CD4-positive, alpha-beta T cell treated with Interleukin-10 for 1 hour (primary cell): ENCODE measurements at regions not wholly inside any gene's neighbourhood (a gene's known extent, or its start where the extent isn't known, plus 50 kb on each side); places are given as distances from the start of the nearest gene placed in this dataset.
"Not testable (repeated sequence)": the region's sequence is repeated elsewhere in the genome, so short reads cannot be mapped to it uniquely, and the experiment has no call there.

Experiments
- DNase-seq: peaks from one replicate; pipeline ENCODE4 v3.0.0-alpha.2; 2020

- DNase-seq = peak; percentile 8
These were observed 152.7 kb upstream of the NRP1 start for GRCh38 chr10:33487014-33487776.

GRCh38 chr10:33485276-33485675 lies 150.8 kb upstream of the NRP1 start:
- DNase-seq = no peak

DNA sequence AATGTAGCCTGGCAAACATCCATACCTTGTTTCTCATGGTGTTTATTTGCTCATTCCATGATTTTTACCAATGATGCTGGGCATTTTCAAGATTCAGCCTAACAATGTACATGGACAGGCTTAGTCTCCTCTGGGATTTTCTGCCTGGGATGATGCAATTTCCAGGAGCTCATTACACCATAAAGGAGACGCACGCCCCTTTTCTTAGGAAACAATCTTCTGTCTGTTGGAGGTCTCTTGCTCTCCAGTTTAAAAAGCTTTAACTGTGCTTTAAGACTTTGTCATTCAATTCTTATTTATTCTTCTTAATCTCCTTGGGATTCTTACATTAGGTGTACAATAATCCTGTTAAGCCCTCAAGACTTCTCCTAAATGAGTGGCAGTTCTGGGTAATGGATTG lies 150.3 kb upstream of the NRP1 start:
- no peak for DNase-seq

DNA sequence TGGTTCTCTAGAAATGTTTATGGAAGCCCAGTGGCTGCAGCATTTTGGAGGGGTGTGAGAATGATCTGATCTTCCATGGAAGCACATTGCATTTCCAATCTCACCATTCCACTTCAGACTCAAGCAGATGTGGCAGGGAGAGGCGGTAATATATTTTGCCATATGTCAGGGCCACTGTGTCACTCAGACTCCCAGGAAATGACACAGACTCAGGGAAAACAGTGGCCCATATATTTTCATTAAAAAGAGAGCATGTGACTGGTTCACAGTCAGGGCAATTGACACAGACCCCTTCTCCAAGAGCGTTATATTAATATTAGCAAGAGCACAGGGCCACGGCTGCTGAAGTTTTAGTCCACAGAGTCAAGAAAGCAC lies 149.3 kb upstream of the NRP1 start:
- DNase-seq = no peak

DNA sequence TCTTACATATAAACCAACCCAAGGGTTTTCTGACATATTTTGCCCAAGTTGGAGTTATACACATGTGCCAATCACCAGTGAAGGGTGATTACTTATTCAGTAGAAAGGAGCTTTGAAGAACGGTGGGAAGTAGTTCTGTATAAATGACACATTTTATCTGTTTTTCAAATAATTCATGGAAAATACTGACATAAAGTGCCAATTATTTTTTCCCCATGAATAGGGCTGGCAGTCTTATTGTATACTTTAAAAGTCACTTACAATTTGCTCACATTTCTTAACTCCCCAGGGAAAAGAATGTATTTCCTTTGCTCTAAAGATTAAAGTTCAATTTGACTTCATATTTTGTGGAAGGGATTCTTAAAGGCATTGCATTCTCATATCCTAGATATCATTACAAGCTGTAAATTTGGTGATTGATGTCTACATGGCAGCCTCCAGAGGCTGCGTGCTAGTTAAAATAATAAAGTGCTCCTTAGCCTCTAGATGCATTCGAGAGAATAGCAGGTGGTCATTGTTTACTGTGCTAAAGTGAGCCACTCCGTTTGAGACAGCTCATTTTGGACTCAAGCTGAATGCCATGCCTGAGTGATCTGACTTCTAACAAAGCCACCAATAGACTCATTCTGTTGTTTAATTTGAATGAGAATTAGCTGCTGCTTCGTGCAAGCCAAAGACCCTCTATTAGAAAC lies 148.8 kb upstream of the NRP1 start:
- DNase-seq = no peak

DNA sequence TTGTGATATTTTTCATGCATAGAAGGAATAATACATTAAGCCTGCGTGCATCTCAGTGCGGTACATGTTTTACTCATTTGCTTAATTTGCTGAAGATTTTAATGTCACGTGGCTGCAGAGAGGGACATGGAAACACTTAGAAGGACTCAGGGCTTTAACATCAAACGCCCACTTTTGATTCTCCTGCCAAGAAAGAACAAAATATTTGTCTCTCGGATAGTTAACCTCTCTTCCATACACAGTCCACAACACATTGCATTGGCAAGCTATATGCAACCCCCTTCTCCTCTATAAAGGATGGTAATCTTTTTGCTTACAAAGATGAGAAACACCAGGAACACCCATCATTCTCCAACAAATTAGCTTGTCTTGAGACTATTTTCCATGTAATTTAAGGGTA lies 148.0 kb upstream of the NRP1 start:
- no peak for DNase-seq

DNA sequence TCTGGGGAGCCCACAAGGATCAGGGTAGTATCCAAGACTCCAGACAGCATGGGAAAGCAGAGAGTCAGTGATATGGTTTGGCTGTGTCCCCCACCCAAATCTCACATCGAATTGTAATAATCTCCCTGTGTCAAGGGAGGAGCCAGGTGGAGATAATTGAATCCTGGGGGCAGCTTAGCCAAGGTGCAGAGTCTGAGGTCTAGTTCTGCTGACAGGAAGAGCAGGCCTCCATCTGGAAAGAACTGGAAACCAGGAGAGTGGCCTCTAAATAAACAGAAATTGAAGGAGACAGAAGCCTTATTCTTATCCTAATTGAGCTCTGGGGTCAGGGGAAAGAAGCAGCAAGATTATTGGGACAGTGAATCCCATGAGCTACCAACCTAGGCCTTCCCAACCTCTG lies 146.7 kb upstream of the NRP1 start:
- DNase-seq = no peak

DNA sequence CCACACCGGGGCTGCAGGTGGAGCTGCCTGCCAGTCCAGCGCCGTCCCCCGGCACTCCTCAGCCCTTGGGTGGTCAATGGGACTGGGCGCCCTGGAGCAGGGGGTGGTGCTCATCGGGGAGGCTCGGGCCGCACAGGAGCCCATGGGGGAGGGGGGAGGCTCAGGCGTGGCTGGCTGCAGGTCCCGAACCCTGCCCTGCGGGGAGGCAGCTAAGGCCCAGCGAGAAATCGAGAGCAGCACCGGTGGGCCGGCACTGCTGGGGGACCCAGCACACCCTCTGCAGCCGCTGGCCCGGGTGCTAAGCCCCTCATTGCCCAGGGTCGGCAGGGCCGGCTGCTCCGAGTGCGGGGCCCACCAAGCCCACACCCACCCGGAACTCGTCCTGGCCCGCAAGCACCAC lies 145.9 kb upstream of the NRP1 start:
- DNase-seq = not testable (repeated sequence)

- no peak for DNase-seq
These were observed 144.2 kb upstream of the NRP1 start for GRCh38 chr10:33478675-33479125.

DNA sequence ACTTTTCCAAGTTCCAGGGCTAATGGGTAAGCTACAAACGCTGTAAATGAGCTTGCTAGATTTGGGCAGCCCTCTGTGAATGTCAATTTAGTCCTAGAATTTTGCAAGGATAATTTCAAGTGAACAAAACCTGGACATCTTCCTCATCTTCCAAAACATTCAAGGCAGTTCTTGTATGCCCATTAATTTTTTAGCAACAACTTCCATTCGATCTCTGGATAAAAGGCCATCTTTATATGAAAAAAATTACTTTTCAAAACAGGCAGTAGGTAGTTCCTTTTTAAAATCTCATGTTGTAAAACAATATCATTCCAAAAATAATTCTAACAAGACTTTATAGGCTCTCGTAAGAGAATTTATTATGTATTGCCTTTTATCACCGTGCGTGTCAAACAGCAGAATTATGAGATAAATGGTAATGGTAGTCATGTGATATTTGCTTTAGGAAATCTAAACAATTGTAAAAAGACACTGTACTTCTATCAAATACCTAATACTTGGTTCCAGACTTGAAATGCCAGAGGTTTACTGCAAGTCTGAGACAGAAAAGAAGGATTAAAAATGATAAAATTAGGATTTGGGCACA lies 143.7 kb upstream of the NRP1 start:
- DNase-seq = no peak

DNA sequence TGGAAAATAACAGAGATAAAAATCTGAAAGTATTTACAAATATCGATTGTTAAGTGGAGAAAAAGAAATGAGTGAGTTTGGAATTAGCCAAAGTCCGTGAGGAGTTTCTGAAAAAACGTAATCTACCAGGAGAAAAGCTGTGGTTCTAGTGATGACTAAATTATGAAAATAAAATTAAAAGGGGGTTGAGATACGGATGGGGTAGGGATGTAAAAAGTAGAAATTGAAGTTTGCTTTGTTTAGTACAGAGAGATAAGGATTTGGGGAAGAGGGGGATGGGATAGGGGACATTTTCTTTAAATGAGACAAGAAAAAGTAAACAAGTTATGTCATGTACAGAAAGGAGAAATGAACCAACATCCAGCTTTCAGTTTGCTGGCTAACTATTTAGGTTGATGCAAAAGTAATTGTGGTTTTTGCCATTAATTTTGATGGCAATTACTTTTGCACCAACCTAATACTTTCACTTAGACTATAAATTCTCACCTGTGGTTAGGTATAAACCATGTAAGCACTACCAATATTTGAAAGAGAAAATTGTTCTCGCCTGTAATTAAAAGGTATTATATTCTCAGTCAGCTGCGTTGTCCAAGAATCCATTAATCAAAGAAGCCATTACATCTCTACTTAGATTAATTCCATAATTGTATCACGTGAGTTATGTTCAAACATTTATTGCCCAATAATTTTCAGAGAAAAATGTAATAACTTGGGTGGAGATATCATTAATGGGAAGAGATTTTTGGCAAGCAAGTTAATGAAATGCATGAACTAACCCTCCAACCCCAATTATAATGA lies 143.0 kb upstream of the NRP1 start:
- no peak for DNase-seq

DNA sequence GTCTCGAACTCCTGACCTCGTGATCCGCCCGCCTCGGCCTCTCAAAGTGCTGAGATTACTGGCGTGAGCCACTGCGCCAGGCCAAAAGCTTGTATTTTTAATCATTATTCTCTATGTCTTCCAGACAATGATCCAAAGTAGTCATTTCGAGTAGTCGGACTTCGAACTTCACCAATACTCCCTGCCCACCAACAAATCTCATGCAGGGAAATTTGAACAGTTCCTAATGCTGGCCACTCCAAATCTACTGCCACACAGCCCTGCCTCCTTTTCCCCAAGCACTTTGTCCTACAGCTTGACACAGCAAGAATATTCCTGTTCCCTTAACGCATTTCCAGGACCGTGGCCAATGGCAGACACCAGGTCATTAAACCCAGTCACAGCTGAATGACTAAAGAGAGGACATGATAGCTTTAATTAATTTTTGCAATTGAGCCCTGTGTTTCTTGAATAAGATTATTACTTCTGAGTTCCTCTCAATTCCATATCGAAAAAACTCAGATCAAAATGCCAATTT lies 142.3 kb upstream of the NRP1 start:
- no peak for DNase-seq

DNA sequence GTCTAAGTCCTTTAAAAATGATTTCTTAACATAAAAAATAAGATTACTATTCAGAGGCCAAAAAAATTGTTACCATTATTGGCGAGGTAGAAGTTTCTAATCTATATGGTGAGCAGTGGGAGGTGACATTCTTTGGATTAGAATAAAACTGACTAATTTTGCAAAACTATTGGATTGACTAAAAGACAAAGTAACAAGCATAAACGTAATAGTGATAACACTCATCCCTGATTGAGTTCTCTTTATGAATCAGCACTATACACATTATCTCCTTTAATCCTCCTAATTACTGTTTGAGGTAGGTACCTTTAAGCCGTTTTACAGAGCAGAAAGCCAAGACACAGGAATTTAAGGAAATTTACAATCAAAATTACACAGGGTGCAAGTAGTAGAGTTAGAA lies 139.2 kb upstream of the NRP1 start:
- no peak for DNase-seq

GRCh38 chr10:33468006-33468405 lies 133.5 kb upstream of the NRP1 start:
- not testable (repeated sequence) for DNase-seq

GRCh38 chr10:33465747-33466146 lies 131.3 kb upstream of the NRP1 start:
- no peak for DNase-seq

DNA sequence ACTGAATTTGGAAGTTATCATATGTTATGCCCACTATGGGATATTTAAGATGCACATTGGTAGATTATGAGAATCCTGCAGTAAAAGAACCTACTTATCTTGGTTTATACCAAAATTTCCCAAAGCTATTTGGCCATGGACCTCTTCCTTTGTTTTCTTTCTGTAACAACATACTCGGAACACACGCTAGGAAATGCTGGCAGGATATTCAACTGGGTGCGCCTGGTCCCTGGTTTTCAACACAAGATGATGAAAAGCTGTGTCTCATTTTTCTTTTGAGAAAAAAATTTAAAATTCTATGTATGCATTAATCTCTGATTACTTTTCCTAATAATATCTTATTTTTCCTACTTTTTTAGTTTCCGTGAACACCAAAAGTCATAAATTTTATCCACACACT lies 128.5 kb upstream of the NRP1 start:
- DNase-seq = no peak

GRCh38 chr10:33461295-33461640 lies 126.8 kb upstream of the NRP1 start:
- DNase-seq = no peak

GRCh38 chr10:33460505-33461294 lies 126.2 kb upstream of the NRP1 start:
- DNase-seq = no peak

- DNase-seq = no peak
These were observed 125.1 kb upstream of the NRP1 start for GRCh38 chr10:33459602-33460001.

- DNase-seq = no peak
These were observed 120.6 kb upstream of the NRP1 start for GRCh38 chr10:33455029-33455428.

GRCh38 chr10:33454554-33454953 lies 120.1 kb upstream of the NRP1 start:
- no peak for DNase-seq
